NB4 (cell line): ENCODE measurements at regions not wholly inside any gene's neighbourhood (a gene's known extent, or its start where the extent isn't known, plus 50 kb on each side); places are given as distances from the start of the nearest gene placed in this dataset.

Experiments
- DNase-seq: peaks from one replicate; pipeline ENCODE4 v3.0.0; 2010; ENCODE audit warnings: low read depth
- H3K4me3 ChIP-seq: one replicate; pipeline ENCODE4 v1.5.1; 2011; ENCODE audit warnings: mild to moderate bottlenecking, low read depth, low read length, moderate library complexity
- CTCF ChIP-seq: IDR thresholded peaks from one replicate; pipeline ENCODE4 v1.5.1; 2012; ENCODE audit warnings: low read depth, low read length
- MAX ChIP-seq: IDR thresholded peaks from 2 replicates; pipeline ENCODE4 v1.6.1; 2011; ENCODE audit warnings: low read depth, low read length
- MYC ChIP-seq: IDR thresholded peaks from 2 replicates; pipeline ENCODE4 v1.6.1; 2011; ENCODE audit warnings: low read depth, low read length
- POLR2A ChIP-seq: IDR thresholded peaks from 2 replicates; pipeline ENCODE4 v1.6.1; 2011; ENCODE audit warnings: mild to moderate bottlenecking; ENCODE audit not compliant: insufficient read length; ENCODE audit errors: extremely low read depth

GRCh38 chr2:226121046-226121738 is 678.4 kb downstream of the IRS1 start:
- no peak for TF ChIP-seq CTCF
- TF ChIP-seq POLR2A: no peak
- no peak for TF ChIP-seq MYC
- no peak for TF ChIP-seq MAX
- DNase-seq: no peak
- H3K4me3 ChIP-seq: no peak overlapping the region

- peak overlapping the region; percentile 46 for H3K4me3 ChIP-seq
- TF ChIP-seq CTCF: no peak
- peak; percentile 15 for TF ChIP-seq POLR2A
- TF ChIP-seq MAX: no peak
- TF ChIP-seq MYC: peak; percentile 53; the same call in 1 of the 2 replicates
- peak; percentile 98 for DNase-seq
Measured at GRCh38 chr2:226118471-226119429, 680.9 kb downstream of the IRS1 start.

GRCh38 chr2:226117510-226118065 is 682.0 kb downstream of the IRS1 start:
- no peak for DNase-seq
- TF ChIP-seq MAX: no peak
- no peak for TF ChIP-seq CTCF
- TF ChIP-seq POLR2A: no peak
- no peak for TF ChIP-seq MYC
- peak overlapping the region; percentile 46 for H3K4me3 ChIP-seq

- no peak for DNase-seq
- H3K4me3 ChIP-seq: no peak overlapping the region
- TF ChIP-seq MYC: no peak
Measured at GRCh38 chr2:226116346-226116745, 683.3 kb downstream of the IRS1 start.

- DNase-seq: no peak
- TF ChIP-seq MAX (no peak), CTCF (no peak), MYC (no peak), POLR2A (no peak)
- H3K4me3 ChIP-seq: no peak overlapping the region
Measured at GRCh38 chr2:226115832-226116200, 683.8 kb downstream of the IRS1 start.
